ENCODE measurements at regions not wholly inside any gene's neighbourhood (a gene's known extent, or its start where the extent isn't known, plus 50 kb on each side); places are given as distances from the start of the nearest gene placed in this dataset.

GRCh38 chr14:97453991-97454390, 656.8 kb downstream of the VRK1 start:
- no peaks in the 10 kb centered on the region for H3K9me3 ChIP-seq (ENCODE audit: control insufficient read depth, insufficient read depth, low read length)
- DNase-seq (ENCODE audit: low read depth, low spot score), result no peak
- H3K4me1 ChIP-seq (ENCODE audit: control insufficient read depth, insufficient read depth, low read length), result peaks cover 3% of the 10 kb centered on the region
- no peak overlapping the region for H3K4me3 ChIP-seq (ENCODE audit: low read length)
- no CpG with 5 or more reads among the region's 2 CpGs for WGBS (ENCODE audit: insufficient coverage, insufficient read length)
- H3K27me3 ChIP-seq (ENCODE audit: control insufficient read depth, insufficient read depth, low read length), result no peaks in the 10 kb centered on the region
- H3K27ac ChIP-seq (ENCODE audit: low read length), result no peak overlapping the region
- H3K36me3 ChIP-seq (ENCODE audit: control insufficient read depth, insufficient read depth, low read length), result no peaks in the 10 kb centered on the region

- no peak for DNase-seq (ENCODE audit: low read depth, low spot score)
- Histone ChIP-seq H3K4me3 (ENCODE audit: low read length) (no peak overlapping the region), H3K27ac (ENCODE audit: low read length) (no peak overlapping the region), H3K36me3 (ENCODE audit: control insufficient read depth, insufficient read depth, low read length) (no peaks in the 10 kb centered on the region), H3K27me3 (ENCODE audit: control insufficient read depth, insufficient read depth, low read length) (no peaks in the 10 kb centered on the region), H3K4me1 (ENCODE audit: control insufficient read depth, insufficient read depth, low read length) (peaks cover 3% of the 10 kb centered on the region), H3K9me3 (ENCODE audit: control insufficient read depth, insufficient read depth, low read length) (no peaks in the 10 kb centered on the region)
- no CpG with 5 or more reads among the region's 9 CpGs for WGBS (ENCODE audit: insufficient coverage, insufficient read length)
Observed at GRCh38 chr14:97456462-97456861, 659.3 kb downstream of the VRK1 start.

GRCh38 chr14:97456958-97457357, 659.8 kb downstream of the VRK1 start:
- H3K27ac ChIP-seq (ENCODE audit: low read length), result no peak overlapping the region

GRCh38 chr14:97457575-97458085, 660.4 kb downstream of the VRK1 start:
- no peak overlapping the region for H3K4me3 ChIP-seq (ENCODE audit: low read length)

More at GRCh38 chr14:97456958-97457357, 659.8 kb downstream of the VRK1 start:
- Histone ChIP-seq H3K4me3 (ENCODE audit: low read length) (no peak overlapping the region), H3K27me3 (ENCODE audit: control insufficient read depth, insufficient read depth, low read length) (no peaks in the 10 kb centered on the region), H3K9me3 (ENCODE audit: control insufficient read depth, insufficient read depth, low read length) (no peaks in the 10 kb centered on the region), H3K4me1 (ENCODE audit: control insufficient read depth, insufficient read depth, low read length) (peaks cover 3% of the 10 kb centered on the region), H3K36me3 (ENCODE audit: control insufficient read depth, insufficient read depth, low read length) (no peaks in the 10 kb centered on the region)
- DNase-seq (ENCODE audit: low read depth, low spot score), result no peak
- WGBS (ENCODE audit: insufficient coverage, insufficient read length), result no CpG with 5 or more reads among the region's 4 CpGs

GRCh38 chr14:97458255-97458654, 661.1 kb downstream of the VRK1 start:
- peak overlapping the region; percentile 14; the same call in 1 of the 2 replicates for H3K4me3 ChIP-seq (ENCODE audit: low read length)
- H3K9me3 ChIP-seq (ENCODE audit: control insufficient read depth, insufficient read depth, low read length), result no peaks in the 10 kb centered on the region
- H3K27ac ChIP-seq (ENCODE audit: low read length), result no peak overlapping the region
- no peaks in the 10 kb centered on the region for H3K36me3 ChIP-seq (ENCODE audit: control insufficient read depth, insufficient read depth, low read length)
- peaks cover 3% of the 10 kb centered on the region for H3K4me1 ChIP-seq (ENCODE audit: control insufficient read depth, insufficient read depth, low read length)
- no peaks in the 10 kb centered on the region for H3K27me3 ChIP-seq (ENCODE audit: control insufficient read depth, insufficient read depth, low read length)
- DNase-seq (ENCODE audit: low read depth, low spot score), result no peak
- no CpG with 5 or more reads among the region's 9 CpGs for WGBS (ENCODE audit: insufficient coverage, insufficient read length)

More at GRCh38 chr14:97457575-97458085, 660.4 kb downstream of the VRK1 start:
- Histone ChIP-seq H3K9me3 (ENCODE audit: control insufficient read depth, insufficient read depth, low read length) (no peaks in the 10 kb centered on the region), H3K36me3 (ENCODE audit: control insufficient read depth, insufficient read depth, low read length) (no peaks in the 10 kb centered on the region), H3K27ac (ENCODE audit: low read length) (no peak overlapping the region), H3K27me3 (ENCODE audit: control insufficient read depth, insufficient read depth, low read length) (no peaks in the 10 kb centered on the region), H3K4me1 (ENCODE audit: control insufficient read depth, insufficient read depth, low read length) (peaks cover 3% of the 10 kb centered on the region)
- WGBS (ENCODE audit: insufficient coverage, insufficient read length), result no CpG with 5 or more reads among the region's 16 CpGs
- DNase-seq (ENCODE audit: low read depth, low spot score), result no peak

- H3K4me1 ChIP-seq (ENCODE audit: control insufficient read depth, insufficient read depth, low read length), result peaks cover 3% of the 10 kb centered on the region
- WGBS (ENCODE audit: insufficient coverage, insufficient read length), result no CpG with 5 or more reads among the region's 33 CpGs
- no peaks in the 10 kb centered on the region for H3K9me3 ChIP-seq (ENCODE audit: control insufficient read depth, insufficient read depth, low read length)
- peak; percentile 61 for DNase-seq (ENCODE audit: low read depth, low spot score)
- H3K27ac ChIP-seq (ENCODE audit: low read length), result no peak overlapping the region
- H3K27me3 ChIP-seq (ENCODE audit: control insufficient read depth, insufficient read depth, low read length), result no peaks in the 10 kb centered on the region
- no peaks in the 10 kb centered on the region for H3K36me3 ChIP-seq (ENCODE audit: control insufficient read depth, insufficient read depth, low read length)
- peak overlapping the region; percentile 14; the same call in 1 of the 2 replicates for H3K4me3 ChIP-seq (ENCODE audit: low read length)
Observed at GRCh38 chr14:97458661-97459579, 661.7 kb downstream of the VRK1 start.

- H3K36me3 ChIP-seq (ENCODE audit: control insufficient read depth, insufficient read depth, low read length), result no peaks in the 10 kb centered on the region
- no peaks in the 10 kb centered on the region for H3K27me3 ChIP-seq (ENCODE audit: control insufficient read depth, insufficient read depth, low read length)
- WGBS (ENCODE audit: insufficient coverage, insufficient read length), result no CpG with 5 or more reads among the region's 2 CpGs
- H3K9me3 ChIP-seq (ENCODE audit: control insufficient read depth, insufficient read depth, low read length), result no peaks in the 10 kb centered on the region
- H3K27ac ChIP-seq (ENCODE audit: low read length), result no peak overlapping the region
- no peak for DNase-seq (ENCODE audit: low read depth, low spot score)
- peaks cover 3% of the 10 kb centered on the region for H3K4me1 ChIP-seq (ENCODE audit: control insufficient read depth, insufficient read depth, low read length)
- H3K4me3 ChIP-seq (ENCODE audit: low read length), result no peak overlapping the region
Observed at GRCh38 chr14:97462081-97462480, 664.9 kb downstream of the VRK1 start.

GRCh38 chr14:97468220-97468619, 671.0 kb downstream of the VRK1 start:
- H3K36me3 ChIP-seq (ENCODE audit: control insufficient read depth, insufficient read depth, low read length), result no peaks in the 10 kb centered on the region
- no peak overlapping the region for H3K27ac ChIP-seq (ENCODE audit: low read length)
- DNase-seq (ENCODE audit: low read depth, low spot score), result no peak
- no CpG with 5 or more reads among the region's 6 CpGs for WGBS (ENCODE audit: insufficient coverage, insufficient read length)
- H3K4me3 ChIP-seq (ENCODE audit: low read length), result no peak overlapping the region
- no peaks in the 10 kb centered on the region for H3K9me3 ChIP-seq (ENCODE audit: control insufficient read depth, insufficient read depth, low read length)
- H3K4me1 ChIP-seq (ENCODE audit: control insufficient read depth, insufficient read depth, low read length), result 0 out of 2 replicates have a peak, but pooled peaks cover 1% of the 10 kb centered on the region
- H3K27me3 ChIP-seq (ENCODE audit: control insufficient read depth, insufficient read depth, low read length), result no peaks in the 10 kb centered on the region

- Histone ChIP-seq H3K27me3 (ENCODE audit: control insufficient read depth, insufficient read depth, low read length) (no peaks in the 10 kb centered on the region), H3K36me3 (ENCODE audit: control insufficient read depth, insufficient read depth, low read length) (no peaks in the 10 kb centered on the region), H3K4me3 (ENCODE audit: low read length) (no peak overlapping the region), H3K4me1 (ENCODE audit: control insufficient read depth, insufficient read depth, low read length) (no peaks in the 10 kb centered on the region), H3K9me3 (ENCODE audit: control insufficient read depth, insufficient read depth, low read length) (no peaks in the 10 kb centered on the region), H3K27ac (ENCODE audit: low read length) (no peak overlapping the region)
- no CpG with 5 or more reads among the region's 4 CpGs for WGBS (ENCODE audit: insufficient coverage, insufficient read length)
- DNase-seq (ENCODE audit: low read depth, low spot score), result no peak
Observed at GRCh38 chr14:97477353-97477752, 680.2 kb downstream of the VRK1 start.

GRCh38 chr14:97485201-97485600, 688.0 kb downstream of the VRK1 start:
- no peaks in the 10 kb centered on the region for H3K4me1 ChIP-seq (ENCODE audit: control insufficient read depth, insufficient read depth, low read length)
- H3K4me3 ChIP-seq (ENCODE audit: low read length), result no peak overlapping the region
- no peaks in the 10 kb centered on the region for H3K36me3 ChIP-seq (ENCODE audit: control insufficient read depth, insufficient read depth, low read length)
- no CpG with 5 or more reads among the region's 10 CpGs for WGBS (ENCODE audit: insufficient coverage, insufficient read length)
- DNase-seq (ENCODE audit: low read depth, low spot score), result no peak
- no peaks in the 10 kb centered on the region for H3K27me3 ChIP-seq (ENCODE audit: control insufficient read depth, insufficient read depth, low read length)
- H3K9me3 ChIP-seq (ENCODE audit: control insufficient read depth, insufficient read depth, low read length), result no peaks in the 10 kb centered on the region
- H3K27ac ChIP-seq (ENCODE audit: low read length), result no peak overlapping the region
